Left ventricle myocardium superior (tissue), 1 donor: ENCODE measurements at regions not wholly inside any gene's neighbourhood (a gene's known extent, or its start where the extent isn't known, plus 50 kb on each side); places are given as distances from the start of the nearest gene placed in this dataset.

Experiments used
- ATAC-seq: fragments of 200-7000 bp; cut with Tn5 transposase; one replicate; pipeline ENCODE4 v1.9.1; 2020; ENCODE audit warnings: mild to moderate bottlenecking, moderate library complexity
- DNase-seq: peaks from one replicate; pipeline ENCODE4 v3.0.0-alpha.2; 2020
- intact Hi-C: fragments of 100-400 bp; cut with micrococcal nuclease; formaldehyde crosslinking; loops from one replicate; pipeline ENCODE4 v1.11.0; 2022
- donor health status: DM: no; HTN: yes; CAD: no; lungs with severe emphysema.

- ATAC-seq (no peak), DNase-seq (no peak)
- intact Hi-C loops, result no loop called here
These were observed 799.6 kb downstream of the GALR1 start for GRCh38 chr18:78049281-78049680.

DNA sequence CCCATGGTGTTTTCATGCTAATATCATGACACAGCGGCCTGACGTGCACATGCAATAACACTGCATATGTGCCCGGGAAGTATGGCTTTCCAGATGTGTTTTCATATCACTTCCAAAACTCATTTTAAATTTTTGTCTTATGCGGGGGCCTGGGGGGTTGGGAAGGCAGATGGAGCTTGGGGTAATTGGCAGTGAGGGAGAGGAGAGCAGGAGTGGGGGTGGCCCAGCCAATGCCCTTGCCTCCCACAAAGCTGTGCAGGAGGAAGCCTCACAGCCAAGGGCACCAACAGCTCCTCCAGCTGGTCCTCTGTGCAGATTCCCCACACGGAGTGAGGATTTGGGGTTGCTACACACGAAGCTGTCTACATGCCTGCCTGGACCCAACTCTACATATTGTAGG lies 805.2 kb downstream of the GALR1 start:
- no peak for ATAC-seq
- intact Hi-C loops, result no loop called here
- DNase-seq, result no peak

GRCh38 chr18:78056011-78056410 lies 806.4 kb downstream of the GALR1 start:
- intact Hi-C loops, result no loop called here
- ATAC-seq (no peak), DNase-seq (no peak)

GRCh38 chr18:78069784-78070664 lies 820.4 kb downstream of the GALR1 start:
- intact Hi-C loops, result no loop called here
- DNase-seq (peak; percentile 34), ATAC-seq (peak; percentile 63)

DNA sequence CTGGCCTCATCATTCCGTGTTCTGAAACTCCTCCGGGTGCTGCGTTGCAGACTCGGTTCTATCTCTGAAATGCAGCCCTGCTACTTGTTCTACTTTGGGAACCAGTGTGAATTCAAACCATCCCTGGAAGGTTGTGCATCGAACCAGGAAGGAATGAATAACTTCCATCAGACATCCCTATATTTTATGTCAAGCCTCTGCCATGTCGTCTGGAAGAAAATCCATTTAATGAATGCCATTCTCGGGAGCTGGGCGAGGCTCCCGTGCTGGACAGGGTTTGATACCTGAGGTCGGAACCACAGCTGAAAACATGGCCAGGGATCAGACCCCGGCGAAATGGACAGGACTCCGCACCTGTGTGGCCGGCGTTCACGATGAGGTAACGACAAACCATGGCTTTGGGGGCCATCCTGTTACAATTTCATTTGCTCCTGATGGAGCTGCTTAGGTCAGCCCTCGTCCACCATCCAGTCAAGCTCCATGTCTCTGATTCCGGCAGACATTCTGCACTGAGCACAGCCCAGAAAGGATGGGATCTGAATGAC lies 821.6 kb downstream of the GALR1 start:
- no peak for DNase-seq
- ATAC-seq, result no peak
- intact Hi-C loops, result no loop called here

DNA sequence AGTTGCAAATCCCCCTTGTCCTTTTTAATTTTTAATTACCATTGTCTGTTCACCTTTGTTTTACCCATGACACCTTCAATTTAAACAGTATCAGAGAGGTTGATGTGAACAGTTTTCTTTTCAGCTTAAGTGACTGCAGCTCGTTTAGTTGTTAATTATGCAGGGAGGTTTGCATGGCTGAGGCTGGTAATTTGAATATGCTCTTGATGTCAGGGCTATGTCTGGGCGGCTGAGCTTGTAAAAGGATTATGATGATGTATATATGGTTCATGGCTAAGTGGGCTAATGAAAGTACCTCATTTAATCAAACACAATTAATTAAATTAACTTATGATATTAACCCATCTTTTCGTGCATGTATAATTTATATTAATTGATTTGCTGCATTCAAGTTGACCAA lies 822.1 kb downstream of the GALR1 start:
- intact Hi-C loops, result no loop called here
- no peak for ATAC-seq
- no peak for DNase-seq

- no peak for DNase-seq
- intact Hi-C loops, result no loop called here
- ATAC-seq, result no peak
These were observed 822.7 kb downstream of the GALR1 start for GRCh38 chr18:78072375-78072774.

DNA sequence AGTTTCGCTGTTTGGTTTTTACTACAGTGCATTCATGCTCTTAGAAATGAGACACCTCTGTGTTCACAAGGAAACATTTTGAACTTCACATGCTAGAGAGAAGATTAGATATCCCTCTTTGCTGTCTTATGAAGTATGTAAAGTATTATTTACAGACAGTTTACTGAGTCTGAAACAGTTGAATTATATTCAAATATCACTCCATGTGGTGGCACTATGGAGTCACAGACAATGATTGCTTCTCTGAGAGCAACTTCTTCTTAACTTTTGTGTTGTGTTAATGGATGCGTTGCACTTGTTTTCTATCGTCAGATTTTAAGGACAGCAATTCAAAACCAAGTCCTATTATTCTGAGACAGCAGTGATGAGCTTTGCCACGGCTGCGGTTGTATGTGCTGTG lies 823.6 kb downstream of the GALR1 start:
- DNase-seq (no peak), ATAC-seq (no peak)
- intact Hi-C loops, result no loop called here

DNA sequence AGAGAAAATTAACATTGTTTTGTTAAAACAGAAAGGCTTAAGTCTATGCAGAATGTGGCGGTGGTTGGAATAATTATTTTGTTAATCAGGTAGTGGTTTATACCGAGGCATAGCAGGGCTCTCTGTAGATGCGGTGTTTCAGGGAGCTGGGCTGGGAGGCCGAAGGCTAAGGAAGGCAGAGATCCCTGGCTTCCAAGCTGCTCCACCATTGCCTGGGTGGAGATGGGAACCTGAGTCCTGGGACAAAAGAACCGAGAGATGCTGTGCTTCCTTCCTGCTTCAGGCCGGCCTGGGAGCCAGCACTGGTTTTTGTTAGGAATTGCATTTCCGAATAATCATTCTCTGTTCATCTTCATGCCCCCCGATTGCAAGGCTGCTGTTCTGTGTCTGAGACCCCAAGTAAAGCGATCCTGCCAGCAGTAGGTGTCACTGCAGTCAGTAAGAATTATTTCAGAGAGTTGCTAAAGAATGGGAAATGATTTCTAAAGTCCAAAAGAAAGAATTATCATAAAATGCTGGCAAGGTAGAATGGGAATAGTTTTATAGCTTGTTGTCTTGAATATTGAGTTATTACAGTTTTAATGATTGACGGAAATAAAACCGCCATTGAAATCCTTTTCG lies 824.9 kb downstream of the GALR1 start:
- ATAC-seq, result no peak
- DNase-seq, result no peak
- intact Hi-C loops, result no loop called here

- DNase-seq, result no peak
- ATAC-seq, result no peak
- intact Hi-C loops, result no loop called here
These were observed 830.4 kb downstream of the GALR1 start for GRCh38 chr18:78080081-78080480.

- intact Hi-C loops, result no loop called here
- ATAC-seq (no peak), DNase-seq (no peak)
These were observed 831.1 kb downstream of the GALR1 start for GRCh38 chr18:78080761-78081160.

GRCh38 chr18:78082816-78083215 lies 833.2 kb downstream of the GALR1 start:
- ATAC-seq (no peak), DNase-seq (no peak)
- intact Hi-C loops, result no loop called here

DNA sequence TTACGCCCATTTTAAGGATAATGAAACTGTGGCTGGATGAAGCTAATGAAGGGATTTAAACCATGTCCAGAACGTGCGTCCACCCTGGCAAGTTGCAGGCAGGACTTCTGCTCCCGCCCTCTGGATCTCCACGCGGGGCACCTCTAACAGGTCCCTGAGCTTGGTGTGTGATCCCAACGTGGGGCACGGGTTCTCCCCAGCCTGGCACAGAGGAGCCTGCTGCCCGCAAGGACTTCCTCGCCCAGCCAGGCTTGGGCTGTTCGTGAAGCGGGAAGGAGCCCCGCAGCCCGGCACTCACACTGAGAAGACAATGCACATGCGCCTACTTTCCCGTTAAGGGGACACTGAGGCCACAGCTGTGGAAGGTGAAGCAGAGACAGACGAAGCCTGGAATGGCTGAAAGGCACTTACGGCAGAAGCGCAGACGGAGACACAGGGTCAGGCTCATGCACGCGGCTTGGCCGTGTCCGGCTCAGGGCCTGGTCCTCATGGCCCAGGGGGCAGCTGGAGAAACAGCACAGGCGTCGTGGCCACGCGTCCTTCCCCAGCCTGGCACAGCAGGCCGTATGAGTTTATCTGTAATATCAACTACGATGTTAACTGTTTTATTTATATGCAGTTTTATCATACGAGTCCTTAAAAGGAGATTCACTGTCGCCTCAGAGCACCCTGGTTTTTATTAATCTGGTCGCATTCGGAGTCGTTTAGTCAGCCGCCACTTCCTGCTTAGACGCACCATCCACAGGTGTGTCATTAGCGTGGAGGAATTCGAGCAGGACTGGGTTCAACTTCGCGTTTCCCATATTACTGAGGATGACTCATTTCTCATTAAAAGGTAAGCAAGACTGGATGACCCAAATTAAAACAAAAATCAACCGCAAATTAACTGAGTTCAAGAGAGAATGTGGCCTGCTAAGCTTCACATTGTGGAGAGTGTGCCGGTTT lies 835.9 kb downstream of the GALR1 start:
- ATAC-seq (no peak), DNase-seq (no peak)
- intact Hi-C loops, result no loop called here

DNA sequence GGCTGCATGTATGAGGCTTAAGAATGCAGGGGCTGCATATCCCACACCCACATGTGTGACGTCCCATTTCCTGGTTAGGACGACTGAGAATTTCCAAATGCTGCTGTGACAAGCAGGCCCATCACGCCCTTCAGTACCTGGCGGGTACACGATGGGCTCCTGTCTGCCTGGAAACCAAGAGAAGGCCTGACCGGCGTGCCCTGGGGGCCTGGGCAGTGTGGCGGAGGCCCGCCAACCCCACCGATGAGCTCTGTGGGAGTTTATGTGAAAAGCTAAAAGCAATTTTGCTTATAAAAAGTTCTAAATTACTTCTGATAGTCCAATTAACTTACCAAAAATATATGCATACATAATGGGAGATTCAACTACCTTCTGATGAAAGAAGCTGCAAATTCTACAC lies 837.3 kb downstream of the GALR1 start:
- intact Hi-C loops, result no loop called here
- ATAC-seq, result no peak
- DNase-seq, result no peak

DNA sequence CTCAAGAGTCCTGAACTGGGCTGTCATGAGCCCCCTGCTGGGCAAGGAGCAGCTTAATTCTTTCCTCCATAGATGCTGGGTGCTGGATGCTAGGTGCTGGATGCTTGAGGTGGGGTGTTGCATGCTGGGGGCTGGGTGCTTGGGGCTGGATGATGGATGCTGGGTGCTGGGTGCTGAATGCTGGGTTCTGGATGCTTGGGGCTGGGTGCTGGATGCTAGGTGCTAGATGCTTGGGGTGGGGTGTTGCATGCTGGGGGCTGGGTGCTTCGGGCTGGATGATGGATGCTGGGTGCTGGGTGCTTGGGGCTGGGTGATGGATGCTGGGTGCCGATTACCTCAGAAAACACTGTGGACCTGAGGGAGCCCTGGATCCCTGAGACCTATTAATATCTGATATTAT lies 837.7 kb downstream of the GALR1 start:
- intact Hi-C loops, result no loop called here
- ATAC-seq, result no peak

DNA sequence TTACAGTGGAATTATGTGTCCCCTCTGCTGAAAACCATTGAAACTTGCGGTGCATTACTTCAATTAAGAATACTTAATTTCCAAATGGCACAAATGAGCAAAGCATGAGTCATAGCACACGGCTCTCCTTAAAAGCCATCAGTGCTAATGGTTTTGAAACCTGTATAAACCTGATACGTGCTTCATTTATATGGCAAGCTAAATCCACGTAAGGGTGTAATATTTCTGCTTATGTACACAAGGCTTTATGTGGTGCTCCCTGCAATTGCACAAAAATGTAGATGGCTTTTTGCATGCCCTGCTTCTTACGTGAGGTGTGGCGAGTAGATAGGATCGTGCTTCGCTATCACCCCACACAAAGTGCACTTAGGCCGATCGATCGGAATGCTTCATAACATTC lies 840.9 kb downstream of the GALR1 start:
- no peak for ATAC-seq
- DNase-seq, result no peak
- intact Hi-C loops, result no loop called here

More for the DNA sequence above, 837.7 kb downstream of the GALR1 start:
- no peak for DNase-seq

- intact Hi-C loops, result no loop called here
- ATAC-seq (no peak), DNase-seq (no peak)
These were observed 843.3 kb downstream of the GALR1 start for GRCh38 chr18:78092901-78093300.

- intact Hi-C loops, result no loop called here
- DNase-seq (no peak), ATAC-seq (no peak)
These were observed 850.4 kb downstream of the GALR1 start for GRCh38 chr18:78099979-78100588.

GRCh38 chr18:78101091-78101490 lies 851.4 kb downstream of the GALR1 start:
- intact Hi-C loops, result no loop called here
- ATAC-seq (no peak), DNase-seq (no peak)
